Liver (tissue), 8 donors: ENCODE measurements at regions not wholly inside any gene's neighbourhood (a gene's known extent, or its start where the extent isn't known, plus 50 kb on each side); places are given as distances from the start of the nearest gene placed in this dataset.

Source experiments
- DNase-seq: peaks from one replicate; pipeline ENCODE4 v3.0.0-alpha.2; 2017; ENCODE audit warnings: low spot score
- H3K27ac ChIP-seq, 2 donors: one replicate each; pipeline ENCODE4 v1.7.0; 2013; ENCODE audit warnings: inconsistent platforms in 2 of 2, low read length in 2 of 2, control low read depth in 1 of 2, low read depth in 1 of 2, mild to moderate bottlenecking in 1 of 2
- H3K27me3 ChIP-seq, 4 donors: one replicate each; pipeline versions ENCODE4 v1.6.1 to v1.7.0; 2013; ENCODE audit warnings: low read length in 3 of 4, inconsistent platforms in 1 of 4, mild to moderate bottlenecking in 1 of 4, moderate library complexity in 1 of 4; ENCODE audit not compliant: control insufficient read depth in 4 of 4, insufficient read depth in 4 of 4
- H3K36me3 ChIP-seq, 4 donors: one replicate each; pipeline versions ENCODE4 v1.6.1 to v1.7.0; 2013; ENCODE audit warnings: low read length in 3 of 4, mild to moderate bottlenecking in 3 of 4, low read depth in 1 of 4, moderate library complexity in 1 of 4; ENCODE audit not compliant: control insufficient read depth in 4 of 4, insufficient read depth in 3 of 4
- H3K4me1 ChIP-seq, 4 donors: one replicate each; pipeline versions ENCODE4 v1.6.1 to v1.7.0; 2013; ENCODE audit warnings: low read length in 3 of 4, mild to moderate bottlenecking in 3 of 4, moderate library complexity in 1 of 4; ENCODE audit not compliant: control insufficient read depth in 4 of 4, insufficient read depth in 4 of 4
- H3K4me3 ChIP-seq, 3 donors: one replicate each; pipeline versions ENCODE4 v1.6.1 to v1.7.0; 2013; ENCODE audit warnings: low read length in 3 of 3, control low read depth in 1 of 3, low read depth in 1 of 3, mild to moderate bottlenecking in 1 of 3
- H3K9ac ChIP-seq, 2 donors: one replicate each; pipeline ENCODE4 v1.7.0; 2013; ENCODE audit warnings: low read length in 2 of 2, mild to moderate bottlenecking in 2 of 2, moderate library complexity in 2 of 2, control low read depth in 1 of 2, low read depth in 1 of 2
- H3K9me3 ChIP-seq, 4 donors: one replicate each; pipeline versions ENCODE4 v1.6.1 to v1.7.0; 2013; ENCODE audit warnings: low read length in 3 of 4; ENCODE audit not compliant: control insufficient read depth in 4 of 4
- EGR1 ChIP-seq, 2 donors: IDR thresholded peaks; 2 replicates each; pipeline ENCODE4 v1.6.1; 2016 to 2018; ENCODE audit warnings: antibody characterized with exemption in 2 of 2, low read depth in 2 of 2
- FOXA1 ChIP-seq: IDR thresholded peaks from 2 replicates; pipeline ENCODE4 v1.6.1; 2016; ENCODE audit warnings: antibody characterized with exemption
- GABPA ChIP-seq, 2 donors: IDR thresholded peaks in 1 of 2; conservative IDR thresholded peaks in 1 of 2; 2 replicates each; pipeline ENCODE4 v1.6.1; 2016; ENCODE audit warnings: antibody characterized with exemption in 2 of 2, mild to moderate bottlenecking in 1 of 2, moderate library complexity in 1 of 2
- HNF4G ChIP-seq: IDR thresholded peaks from 2 replicates; pipeline ENCODE4 v1.6.1; 2016; ENCODE audit warnings: antibody characterized with exemption
- NR2F2 ChIP-seq: IDR thresholded peaks from 2 replicates; pipeline ENCODE4 v1.6.1; 2016; ENCODE audit warnings: antibody characterized with exemption
- SP1 ChIP-seq: IDR thresholded peaks from 2 replicates; pipeline ENCODE4 v1.6.1; 2018; ENCODE audit warnings: antibody characterized with exemption, mild to moderate bottlenecking
- whole genome bisulfite sequencing: extraction: QIAGEN DNeasy Blood & Tissue Kit; methylation state at CpG from one replicate; pipeline ENCODE4 v1.1.7; 2013; 5-methylcytosine and 5-hydroxymethylcytosine counted together
- TF ChIP-seq, protein P1 (sequence below): fragments of 150-350 bp; IDR thresholded peaks from 2 replicates; pipeline ENCODE4 v1.5.1; 2017; ENCODE audit warnings: improper control_type of control experiment, low read depth, low read length; ENCODE audit not compliant: missing input control
- TF ChIP-seq, protein P2 (sequence below): IDR thresholded peaks from 2 replicates; pipeline ENCODE4 v1.6.1; 2016; ENCODE audit warnings: antibody characterized with exemption, mild to moderate bottlenecking
- TF ChIP-seq, protein P3 (sequence below): IDR thresholded peaks from 2 replicates; pipeline ENCODE4 v1.6.1; 2016; ENCODE audit warnings: antibody characterized with exemption
- donor health status: healthy.
- donor health status: healthy.
- donor health status: healthy.
- donor health status: healthy.
- donor health status: healthy.

- 89% methylated on average over 1 of the region's 1 CpG for WGBS
- Histone ChIP-seq H3K27me3 (no peaks in the 10 kb centered on the region), H3K36me3 (no peaks in the 10 kb centered on the region), H3K4me3 (no peak overlapping the region), H3K4me1 (no peaks in the 10 kb centered on the region), H3K9me3 (no peaks in the 10 kb centered on the region), H3K27ac (no peak overlapping the region), H3K9ac (no peak overlapping the region)
- no peak for DNase-seq
- TF ChIP-seq EGR1 (IDR thresholded peaks at IDR 0.05; ENCODE audit: low read depth in 2 of 2) (no peak), NR2F2 (no peak), SP1 (no peak), GABPA (IDR thresholded peaks at IDR 0.05 in 1 of 2, conservative IDR thresholded peaks at IDR 0.05 in 1 of 2) (no peak), FOXA1 (no peak), HNF4G (no peak)
- TF ChIP-seq, protein P1, sequence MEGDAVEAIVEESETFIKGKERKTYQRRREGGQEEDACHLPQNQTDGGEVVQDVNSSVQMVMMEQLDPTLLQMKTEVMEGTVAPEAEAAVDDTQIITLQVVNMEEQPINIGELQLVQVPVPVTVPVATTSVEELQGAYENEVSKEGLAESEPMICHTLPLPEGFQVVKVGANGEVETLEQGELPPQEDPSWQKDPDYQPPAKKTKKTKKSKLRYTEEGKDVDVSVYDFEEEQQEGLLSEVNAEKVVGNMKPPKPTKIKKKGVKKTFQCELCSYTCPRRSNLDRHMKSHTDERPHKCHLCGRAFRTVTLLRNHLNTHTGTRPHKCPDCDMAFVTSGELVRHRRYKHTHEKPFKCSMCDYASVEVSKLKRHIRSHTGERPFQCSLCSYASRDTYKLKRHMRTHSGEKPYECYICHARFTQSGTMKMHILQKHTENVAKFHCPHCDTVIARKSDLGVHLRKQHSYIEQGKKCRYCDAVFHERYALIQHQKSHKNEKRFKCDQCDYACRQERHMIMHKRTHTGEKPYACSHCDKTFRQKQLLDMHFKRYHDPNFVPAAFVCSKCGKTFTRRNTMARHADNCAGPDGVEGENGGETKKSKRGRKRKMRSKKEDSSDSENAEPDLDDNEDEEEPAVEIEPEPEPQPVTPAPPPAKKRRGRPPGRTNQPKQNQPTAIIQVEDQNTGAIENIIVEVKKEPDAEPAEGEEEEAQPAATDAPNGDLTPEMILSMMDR = no peak
- TF ChIP-seq, protein P2, sequence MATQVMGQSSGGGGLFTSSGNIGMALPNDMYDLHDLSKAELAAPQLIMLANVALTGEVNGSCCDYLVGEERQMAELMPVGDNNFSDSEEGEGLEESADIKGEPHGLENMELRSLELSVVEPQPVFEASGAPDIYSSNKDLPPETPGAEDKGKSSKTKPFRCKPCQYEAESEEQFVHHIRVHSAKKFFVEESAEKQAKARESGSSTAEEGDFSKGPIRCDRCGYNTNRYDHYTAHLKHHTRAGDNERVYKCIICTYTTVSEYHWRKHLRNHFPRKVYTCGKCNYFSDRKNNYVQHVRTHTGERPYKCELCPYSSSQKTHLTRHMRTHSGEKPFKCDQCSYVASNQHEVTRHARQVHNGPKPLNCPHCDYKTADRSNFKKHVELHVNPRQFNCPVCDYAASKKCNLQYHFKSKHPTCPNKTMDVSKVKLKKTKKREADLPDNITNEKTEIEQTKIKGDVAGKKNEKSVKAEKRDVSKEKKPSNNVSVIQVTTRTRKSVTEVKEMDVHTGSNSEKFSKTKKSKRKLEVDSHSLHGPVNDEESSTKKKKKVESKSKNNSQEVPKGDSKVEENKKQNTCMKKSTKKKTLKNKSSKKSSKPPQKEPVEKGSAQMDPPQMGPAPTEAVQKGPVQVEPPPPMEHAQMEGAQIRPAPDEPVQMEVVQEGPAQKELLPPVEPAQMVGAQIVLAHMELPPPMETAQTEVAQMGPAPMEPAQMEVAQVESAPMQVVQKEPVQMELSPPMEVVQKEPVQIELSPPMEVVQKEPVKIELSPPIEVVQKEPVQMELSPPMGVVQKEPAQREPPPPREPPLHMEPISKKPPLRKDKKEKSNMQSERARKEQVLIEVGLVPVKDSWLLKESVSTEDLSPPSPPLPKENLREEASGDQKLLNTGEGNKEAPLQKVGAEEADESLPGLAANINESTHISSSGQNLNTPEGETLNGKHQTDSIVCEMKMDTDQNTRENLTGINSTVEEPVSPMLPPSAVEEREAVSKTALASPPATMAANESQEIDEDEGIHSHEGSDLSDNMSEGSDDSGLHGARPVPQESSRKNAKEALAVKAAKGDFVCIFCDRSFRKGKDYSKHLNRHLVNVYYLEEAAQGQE = no peak
- TF ChIP-seq, protein P3, sequence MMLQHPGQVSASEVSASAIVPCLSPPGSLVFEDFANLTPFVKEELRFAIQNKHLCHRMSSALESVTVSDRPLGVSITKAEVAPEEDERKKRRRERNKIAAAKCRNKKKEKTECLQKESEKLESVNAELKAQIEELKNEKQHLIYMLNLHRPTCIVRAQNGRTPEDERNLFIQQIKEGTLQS = no peak
Measured at GRCh38 chr20:48354903-48355302, 472.9 kb downstream of the PREX1 start.

- no peak overlapping the region for H3K9ac ChIP-seq
- TF ChIP-seq, protein P3 = no peak
- TF ChIP-seq SP1 = no peak
- TF ChIP-seq, protein P1 = no peak
- H3K4me1 ChIP-seq = no peaks in the 10 kb centered on the region
- no peak for DNase-seq
- H3K4me3 ChIP-seq = no peak overlapping the region
- H3K9me3 ChIP-seq = no peaks in the 10 kb centered on the region
- H3K27ac ChIP-seq = no peak overlapping the region
- H3K36me3 ChIP-seq = no peaks in the 10 kb centered on the region
- H3K27me3 ChIP-seq = no peaks in the 10 kb centered on the region
- 80% methylated on average over 2 of the region's 2 CpGs for WGBS
Measured at GRCh38 chr20:48354320-48354876, 473.4 kb downstream of the PREX1 start.
